ENCODE measurements at regions not wholly inside any gene's neighbourhood (a gene's known extent, or its start where the extent isn't known, plus 50 kb on each side); places are given as distances from the start of the nearest gene placed in this dataset.

DNA sequence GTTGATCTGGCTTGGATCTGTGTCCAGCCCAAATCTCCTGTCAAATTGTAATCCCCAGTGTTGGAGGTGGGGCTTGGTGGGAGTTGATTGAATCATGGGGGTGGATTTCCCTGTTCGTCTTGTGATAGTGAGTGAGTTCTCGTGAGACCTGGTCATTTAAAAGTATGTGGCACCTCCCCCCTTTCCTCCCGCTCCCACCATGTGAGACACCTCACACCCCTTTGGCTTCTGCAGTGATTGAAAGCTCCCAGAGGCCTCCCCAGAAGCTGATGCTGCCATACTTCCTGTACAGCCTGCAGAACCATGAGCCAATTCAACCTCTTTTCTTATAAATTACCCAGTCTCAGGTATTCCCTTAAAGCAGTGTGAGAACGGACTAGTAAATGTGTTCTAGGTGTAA is 117.3 kb upstream of the PTCH1 start:
- intact Hi-C loops (cut with micrococcal nuclease) = no loop called here
- Histone ChIP-seq H3K4me1 (ENCODE audit: control insufficient read depth in 1 of 2, insufficient read depth in 2 of 2, low read length in 2 of 2) (no peaks in the 10 kb centered on the region), H3K79me2 (ENCODE audit: insufficient read depth, low read length) (no peaks in the 10 kb centered on the region), H3K4me3 (replicated peaks in 1 of 3; ENCODE audit: low read depth in 2 of 3, low read length in 3 of 3) (no peak overlapping the region), H3K9ac (ENCODE audit: insufficient read depth, low read length, poor library complexity, severe bottlenecking) (no peak overlapping the region), H3K4me2 (replicated peaks; ENCODE audit: extremely low read depth, low read length, poor library complexity, severe bottlenecking) (no peak overlapping the region), H3K27ac (ENCODE audit: low read depth in 1 of 2, low read length in 2 of 2) (no peak overlapping the region), H4K20me1 (ENCODE audit: insufficient read depth, low read length) (no peaks in the 10 kb centered on the region), H3K27me3 (ENCODE audit: control insufficient read depth in 2 of 2, insufficient read depth in 2 of 2, low read length in 2 of 2) (no peaks in the 10 kb centered on the region), H2AFZ (ENCODE audit: insufficient read depth, low read depth, low read length, poor library complexity, severe bottlenecking) (no peak overlapping the region), H3K36me3 (replicated peaks in 1 of 2; ENCODE audit: control insufficient read depth in 1 of 2, insufficient read depth in 2 of 2, low read length in 2 of 2) (no peaks in the 10 kb centered on the region), H3K9me3 (replicated peaks in 1 of 2; ENCODE audit: control insufficient read depth in 1 of 2, insufficient read depth in 1 of 2, low read length in 2 of 2) (peaks cover 0 to 8% of the 10 kb centered on the region in 2 donors)
- Mint-ChIP-seq H3K9me3 (peaks cover 5 to 13% (median 8%) of the 10 kb centered on the region in 7 donors), H3K36me3 (no peaks in the 10 kb centered on the region), H3K4me1 (no peaks in the 10 kb centered on the region), H3K27ac (no peak overlapping the region), H3K4me3 (no peak overlapping the region), H3K27me3 (ENCODE audit: low read depth in 3 of 3) (peaks cover 4 to 6% (median 5%) of the 10 kb centered on the region in 3 donors)
- TF ChIP-seq CTCF (IDR thresholded peaks at IDR 0.05) = no peak
- no peak for DNase-seq
- WGBS (ENCODE audit: insufficient coverage) = no CpG with 5 or more reads among the region's 4 CpGs

- no peaks in the 10 kb centered on the region for H3K27me3 ChIP-seq (ENCODE audit: control insufficient read depth in 2 of 2, insufficient read depth in 2 of 2, low read length in 2 of 2)
- Mint-ChIP-seq H3K27ac (no peak overlapping the region), H3K4me1 (peaks cover 6% of the 10 kb centered on the region), H3K36me3 (no peaks in the 10 kb centered on the region), H3K27me3 (ENCODE audit: low read depth in 3 of 3) (peaks cover 9 to 18% (median 16%) of the 10 kb centered on the region in 3 donors), H3K9me3 (peaks cover 10 to 31% (median 23%) of the 10 kb centered on the region in 7 donors), H3K4me3 (no peak overlapping the region)
- DNase-seq = no peak
- no peak overlapping the region for H3K9ac ChIP-seq (ENCODE audit: insufficient read depth, low read length, poor library complexity, severe bottlenecking)
- no peak overlapping the region for H2AFZ ChIP-seq (ENCODE audit: insufficient read depth, low read depth, low read length, poor library complexity, severe bottlenecking)
- H3K4me1 ChIP-seq (ENCODE audit: control insufficient read depth in 1 of 2, insufficient read depth in 2 of 2, low read length in 2 of 2) = no peaks in the 10 kb centered on the region
- TF ChIP-seq CTCF (IDR thresholded peaks at IDR 0.05) = no peak
- H3K79me2 ChIP-seq (ENCODE audit: insufficient read depth, low read length) = no peaks in the 10 kb centered on the region
- peaks cover 9 to 38% of the 10 kb centered on the region in 2 donors for H3K9me3 ChIP-seq (replicated peaks in 1 of 2; ENCODE audit: control insufficient read depth in 1 of 2, insufficient read depth in 1 of 2, low read length in 2 of 2)
- no peaks in the 10 kb centered on the region for H3K36me3 ChIP-seq (replicated peaks in 1 of 2; ENCODE audit: control insufficient read depth in 1 of 2, insufficient read depth in 2 of 2, low read length in 2 of 2)
- 89% methylated on average over 3 of the region's 6 CpGs for WGBS (ENCODE audit: insufficient coverage)
- H4K20me1 ChIP-seq (ENCODE audit: insufficient read depth, low read length) = no peaks in the 10 kb centered on the region
- H3K4me2 ChIP-seq (replicated peaks; ENCODE audit: extremely low read depth, low read length, poor library complexity, severe bottlenecking) = no peak overlapping the region
- no peak overlapping the region for H3K27ac ChIP-seq (ENCODE audit: low read depth in 1 of 2, low read length in 2 of 2)
- H3K4me3 ChIP-seq (replicated peaks in 1 of 3; ENCODE audit: low read depth in 2 of 3, low read length in 3 of 3) = no peak overlapping the region
- intact Hi-C loops (cut with micrococcal nuclease) = no loop called here
Measured at GRCh38 chr9:95629585-95629984, 112.8 kb upstream of the PTCH1 start.
